NT2/D1 (cell line): ENCODE measurements at regions not wholly inside any gene's neighbourhood (a gene's known extent, or its start where the extent isn't known, plus 50 kb on each side); places are given as distances from the start of the nearest gene placed in this dataset.

Experiments
- YY1 ChIP-seq: IDR thresholded peaks from 2 replicates; pipeline ENCODE4 v1.6.1; 2011; ENCODE audit not compliant: insufficient read length, insufficient read depth
- ZNF274 ChIP-seq: IDR thresholded peaks from 2 replicates; pipeline ENCODE4 v1.6.1; 2011; ENCODE audit warnings: mild to moderate bottlenecking, low read depth, low read length

GRCh38 chr11:27281740-27282590 is 81.0 kb downstream of the CCDC34 start:
- TF ChIP-seq YY1 (no peak), ZNF274 (no peak)
